H9 (cell line): ENCODE measurements at regions not wholly inside any gene's neighbourhood (a gene's known extent, or its start where the extent isn't known, plus 50 kb on each side); places are given as distances from the start of the nearest gene placed in this dataset.

Experiments
- DNase-seq: peaks from one replicate; pipeline ENCODE4 v3.0.0-alpha.2; 2017
- H2AFZ ChIP-seq: one replicate; pipeline ENCODE4 v1.6.1; 2013; ENCODE audit warnings: mild to moderate bottlenecking, low read length, control low read depth, moderate library complexity
- H2AK5ac ChIP-seq: 2 replicates; pipeline ENCODE4 v1.6.1; 2013; ENCODE audit warnings: low read length, control low read depth, mixed read lengths; ENCODE audit not compliant: insufficient read length
- H2BK120ac ChIP-seq: one replicate; pipeline ENCODE4 v1.6.1; 2013; ENCODE audit warnings: low read depth, mild to moderate bottlenecking, low read length, control low read depth, inconsistent platforms; ENCODE audit not compliant: poor library complexity, severe bottlenecking
- H2BK12ac ChIP-seq: 2 replicates; pipeline ENCODE4 v1.6.1; 2013; ENCODE audit warnings: low read length, control low read depth, mixed read lengths, low read depth; ENCODE audit not compliant: insufficient read length
- H2BK15ac ChIP-seq: 2 replicates; pipeline ENCODE4 v1.6.1; 2013; ENCODE audit warnings: low read depth, low read length, control low read depth
- H2BK20ac ChIP-seq: one replicate; pipeline ENCODE4 v1.6.1; 2013; ENCODE audit warnings: low read depth, mild to moderate bottlenecking, low read length, control low read depth, inconsistent platforms; ENCODE audit not compliant: poor library complexity, severe bottlenecking
- H2BK5ac ChIP-seq: 2 replicates; pipeline ENCODE4 v1.6.1; 2013; ENCODE audit warnings: low read length, control low read depth, mixed read lengths; ENCODE audit not compliant: insufficient read length
- H3K14ac ChIP-seq: 2 replicates; pipeline ENCODE4 v1.6.1; 2013; ENCODE audit warnings: low read length, control low read depth; ENCODE audit not compliant: insufficient read depth
- H3K18ac ChIP-seq: 2 replicates; pipeline ENCODE4 v1.6.1; 2013; ENCODE audit warnings: low read depth, mild to moderate bottlenecking, mixed read lengths, low read length, control low read depth; ENCODE audit not compliant: insufficient read length
- H3K23ac ChIP-seq: 2 replicates; pipeline ENCODE4 v1.6.1; 2013; ENCODE audit warnings: low read length, control low read depth, mixed read lengths, low read depth; ENCODE audit not compliant: insufficient read length
- H3K23me2 ChIP-seq: 2 replicates; pipeline ENCODE4 v1.6.1; 2013; ENCODE audit warnings: low read depth, mild to moderate bottlenecking, mixed read lengths, low read length, control low read depth; ENCODE audit not compliant: insufficient read length, poor library complexity, severe bottlenecking
- H3K27ac ChIP-seq: 2 replicates; pipeline ENCODE4 v1.5.1; 2013; ENCODE audit warnings: low read length, control low read depth, mixed read lengths, low read depth; ENCODE audit not compliant: insufficient read length
- H3K27me3 ChIP-seq: 2 replicates; pipeline ENCODE4 v1.6.1; 2013; ENCODE audit warnings: low read length, control low read depth, inconsistent platforms; ENCODE audit not compliant: insufficient read depth
- H3K4ac ChIP-seq: 2 replicates; pipeline ENCODE4 v1.6.1; 2013; ENCODE audit warnings: low read depth, mild to moderate bottlenecking, control low read depth, inconsistent platforms, low read length, moderate library complexity
- H3K4me1 ChIP-seq: 2 replicates; pipeline ENCODE4 v1.6.1; 2013; ENCODE audit warnings: low read length, control low read depth, inconsistent platforms; ENCODE audit not compliant: insufficient read depth
- H3K4me2 ChIP-seq: 2 replicates; pipeline ENCODE4 v1.6.1; 2013; ENCODE audit warnings: low read length, control low read depth, mixed read lengths; ENCODE audit not compliant: insufficient read length, insufficient read depth
- H3K56ac ChIP-seq: 2 replicates; pipeline ENCODE4 v1.6.1; 2013; ENCODE audit warnings: low read depth, mild to moderate bottlenecking, mixed read lengths, low read length, control low read depth; ENCODE audit not compliant: insufficient read length
- H3K79me1 ChIP-seq: 2 replicates; pipeline ENCODE4 v1.6.1; 2013; ENCODE audit warnings: low read depth, mild to moderate bottlenecking, moderate library complexity, low read length, control low read depth, inconsistent platforms; ENCODE audit not compliant: insufficient read depth, poor library complexity, severe bottlenecking
- H3K79me2 ChIP-seq: 2 replicates; pipeline ENCODE4 v1.6.1; 2013; ENCODE audit warnings: low read length, control low read depth, inconsistent platforms; ENCODE audit not compliant: insufficient read depth
- H3K9ac ChIP-seq: 2 replicates; pipeline ENCODE4 v1.6.1; 2013; ENCODE audit warnings: low read length, control low read depth, mixed read lengths; ENCODE audit not compliant: insufficient read length; ENCODE audit errors: extremely low read depth
- H3K9me3 ChIP-seq: one replicate; pipeline ENCODE4 v1.6.1; 2013; ENCODE audit warnings: low read depth, low read length, inconsistent platforms; ENCODE audit not compliant: control insufficient read depth
- H3T11ph ChIP-seq: one replicate; pipeline ENCODE4 v1.6.1; 2013; ENCODE audit warnings: mild to moderate bottlenecking, low read length, control low read depth, inconsistent platforms
- H4K20me1 ChIP-seq: one replicate; pipeline ENCODE4 v1.6.1; 2013; ENCODE audit not compliant: control insufficient read depth, insufficient read length, insufficient read depth
- H4K5ac ChIP-seq: 2 replicates; pipeline ENCODE4 v1.6.1; 2013; ENCODE audit warnings: low read depth, mild to moderate bottlenecking, mixed read lengths, low read length, control low read depth; ENCODE audit not compliant: insufficient read length
- H4K8ac ChIP-seq: replicated peaks from 2 replicates; pipeline ENCODE4 v1.6.1; 2013; ENCODE audit warnings: low read length, control low read depth, mixed read lengths, low read depth; ENCODE audit not compliant: insufficient read length
- H4K91ac ChIP-seq: 2 replicates; pipeline ENCODE4 v1.6.1; 2013; ENCODE audit warnings: low read depth, mild to moderate bottlenecking, moderate library complexity, mixed read lengths, low read length, control low read depth; ENCODE audit not compliant: insufficient read length
- H3K27ac Mint-ChIP-seq, 3 experiments: 2 replicates in 2 of 3; 3 replicates in 1 of 3; pipeline ENCODE4 v1.8.0; 2020 to 2021; ENCODE audit warnings: mixed read lengths in 3 of 3, mild to moderate bottlenecking in 1 of 3, moderate library complexity in 1 of 3
- H3K27me3 Mint-ChIP-seq: 2 replicates; pipeline ENCODE4 v1.8.0; 2021; ENCODE audit warnings: low read depth, mild to moderate bottlenecking, moderate library complexity, mixed read lengths
- H3K36me3 Mint-ChIP-seq, 3 experiments: 2 replicates in 2 of 3; 3 replicates in 1 of 3; pipeline ENCODE4 v1.8.0; 2020 to 2021; ENCODE audit warnings: low read depth in 3 of 3, mixed read lengths in 3 of 3; ENCODE audit not compliant: insufficient read depth in 1 of 3
- H3K4me1 Mint-ChIP-seq, 2 experiments: 2 replicates each; pipeline ENCODE4 v1.8.0; 2020; ENCODE audit warnings: mixed read lengths in 2 of 2
- H3K4me3 Mint-ChIP-seq, 2 experiments: 2 replicates in 1 of 2; 3 replicates in 1 of 2; pipeline ENCODE4 v1.8.0; 2020 to 2021; ENCODE audit warnings: mild to moderate bottlenecking in 2 of 2, mixed read lengths in 2 of 2, moderate library complexity in 1 of 2
- H3K9me3 Mint-ChIP-seq, 2 experiments: 2 replicates in 1 of 2; 3 replicates in 1 of 2; pipeline ENCODE4 v1.8.0; 2020; ENCODE audit warnings: mild to moderate bottlenecking in 2 of 2, mixed read lengths in 2 of 2, moderate library complexity in 1 of 2
- WGBS: extraction: QIAGEN DNeasy Blood & Tissue Kit; methylation state at CpG from one replicate; pipeline ENCODE4 v1.1.7; 2013; ENCODE audit warnings: missing lambda C conversion rate, low lambda C conversion rate, mixed read lengths; ENCODE audit not compliant: insufficient read length; ENCODE audit errors: extremely low coverage; 5-methylcytosine and 5-hydroxymethylcytosine counted together
- TF ChIP-seq, protein P1 (sequence below): fragments of 200-600 bp; sonication (generic); conservative IDR thresholded peaks from 3 replicates; pipeline ENCODE4 v1.8.0; 2021; ENCODE audit warnings: antibody characterized with exemption, mild to moderate bottlenecking

DNA sequence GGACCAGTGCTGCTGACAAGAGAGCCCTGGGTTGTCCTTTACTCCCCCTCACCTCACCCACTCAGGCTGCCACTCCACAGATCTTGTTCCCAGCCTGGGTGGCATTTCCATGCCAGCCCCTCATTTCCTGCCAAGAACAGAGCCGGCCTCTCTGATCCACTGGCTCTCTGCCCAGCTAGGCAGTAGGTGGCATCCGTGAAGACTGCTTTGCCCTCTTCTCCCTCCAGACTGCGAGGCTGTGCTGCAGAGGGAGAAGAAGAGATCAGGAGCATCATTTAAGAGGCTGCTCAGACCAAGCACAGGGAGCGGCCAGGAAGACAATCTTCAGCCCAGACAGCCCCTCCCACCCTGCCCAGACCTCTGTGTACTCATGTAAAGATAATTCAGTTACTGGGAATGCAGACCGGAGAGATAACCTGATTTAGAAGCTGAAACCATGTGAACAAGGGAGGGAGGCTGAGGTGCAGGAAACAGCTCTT lies 126.9 kb upstream of the NCAM1 start:
- no peaks in the 10 kb centered on the region for H3K79me2 ChIP-seq
- TF ChIP-seq, protein P1, sequence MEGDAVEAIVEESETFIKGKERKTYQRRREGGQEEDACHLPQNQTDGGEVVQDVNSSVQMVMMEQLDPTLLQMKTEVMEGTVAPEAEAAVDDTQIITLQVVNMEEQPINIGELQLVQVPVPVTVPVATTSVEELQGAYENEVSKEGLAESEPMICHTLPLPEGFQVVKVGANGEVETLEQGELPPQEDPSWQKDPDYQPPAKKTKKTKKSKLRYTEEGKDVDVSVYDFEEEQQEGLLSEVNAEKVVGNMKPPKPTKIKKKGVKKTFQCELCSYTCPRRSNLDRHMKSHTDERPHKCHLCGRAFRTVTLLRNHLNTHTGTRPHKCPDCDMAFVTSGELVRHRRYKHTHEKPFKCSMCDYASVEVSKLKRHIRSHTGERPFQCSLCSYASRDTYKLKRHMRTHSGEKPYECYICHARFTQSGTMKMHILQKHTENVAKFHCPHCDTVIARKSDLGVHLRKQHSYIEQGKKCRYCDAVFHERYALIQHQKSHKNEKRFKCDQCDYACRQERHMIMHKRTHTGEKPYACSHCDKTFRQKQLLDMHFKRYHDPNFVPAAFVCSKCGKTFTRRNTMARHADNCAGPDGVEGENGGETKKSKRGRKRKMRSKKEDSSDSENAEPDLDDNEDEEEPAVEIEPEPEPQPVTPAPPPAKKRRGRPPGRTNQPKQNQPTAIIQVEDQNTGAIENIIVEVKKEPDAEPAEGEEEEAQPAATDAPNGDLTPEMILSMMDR: no peak
- H4K20me1 ChIP-seq: no peaks in the 10 kb centered on the region
- no peaks in the 10 kb centered on the region; a peak in 1 of 5 replicates for H3K9me3 Mint-ChIP-seq
- H3K18ac ChIP-seq: no peak overlapping the region
- H3K79me1 ChIP-seq: no peaks in the 10 kb centered on the region
- H2AK5ac ChIP-seq: no peak overlapping the region
- H3K23ac ChIP-seq: no peak overlapping the region
- no peak overlapping the region for H2BK15ac ChIP-seq
- H2BK5ac ChIP-seq: no peak overlapping the region
- no peaks in the 10 kb centered on the region for H3K9me3 ChIP-seq
- H3K4me3 Mint-ChIP-seq: no peak overlapping the region
- no peaks in the 10 kb centered on the region for H3K27me3 Mint-ChIP-seq
- no peak overlapping the region for H4K5ac ChIP-seq
- no peak overlapping the region for H3K27ac ChIP-seq
- no peak overlapping the region for H2AFZ ChIP-seq
- H2BK20ac ChIP-seq: no peak overlapping the region
- H3K4ac ChIP-seq: no peak overlapping the region
- H3K9ac ChIP-seq: no peak overlapping the region
- H2BK120ac ChIP-seq: no peak overlapping the region
- no peak overlapping the region for H4K91ac ChIP-seq
- H3K4me1 Mint-ChIP-seq: peaks cover 4 to 14% of the 10 kb centered on the region in 2 experiments; a peak in 2 of 4 replicates
- DNase-seq: no peak
- H3K27ac Mint-ChIP-seq: no peak overlapping the region; a peak in 1 of 7 replicates
- no peaks in the 10 kb centered on the region for H3K36me3 Mint-ChIP-seq
- no CpG with 5 or more reads among the region's 5 CpGs for WGBS
- no peak overlapping the region for H4K8ac ChIP-seq
- no peaks in the 10 kb centered on the region for H3K4me1 ChIP-seq
- no peaks in the 10 kb centered on the region for H3K27me3 ChIP-seq
- H3K56ac ChIP-seq: no peak overlapping the region
- H3K23me2 ChIP-seq: no peaks in the 10 kb centered on the region
- no peak overlapping the region for H3K4me2 ChIP-seq
- no peak overlapping the region for H2BK12ac ChIP-seq
- H3K14ac ChIP-seq: no peak overlapping the region
- H3T11ph ChIP-seq: no peak overlapping the region
